Thoracic aorta (tissue), 2 donors: ENCODE measurements at regions not wholly inside any gene's neighbourhood (a gene's known extent, or its start where the extent isn't known, plus 50 kb on each side); places are given as distances from the start of the nearest gene placed in this dataset.

Experiments
- ATAC-seq: fragments of 150-250 bp; one replicate; pipeline ENCODE4 v1.8.0; 2017; ENCODE audit warnings: low read depth; ENCODE audit not compliant: insufficient number of reproducible peaks, low FRiP score
- DNase-seq: peaks from one replicate; pipeline ENCODE4 v3.0.0-alpha.2; 2020; ENCODE audit warnings: low spot score
- H3K27ac ChIP-seq, 2 donors: fragments of 200-600 bp; sonication (generic); 1 replicate in 1 of 2; 2 replicates in 1 of 2; pipeline ENCODE4 v1.5.1; 2016; ENCODE audit warnings: mild to moderate bottlenecking in 2 of 2, moderate library complexity in 2 of 2
- H3K27me3 ChIP-seq: fragments of 200-600 bp; sonication (generic); replicated peaks from 2 replicates; pipeline ENCODE4 v1.6.0; 2016; ENCODE audit warnings: mild to moderate bottlenecking; ENCODE audit not compliant: insufficient read depth
- H3K36me3 ChIP-seq: fragments of 200-600 bp; sonication (generic); one replicate; pipeline ENCODE4 v1.5.1; 2016
- H3K4me1 ChIP-seq, 2 donors: fragments of 200-600 bp; sonication (generic); 1 replicate in 1 of 2; 2 replicates in 1 of 2; pipeline versions ENCODE4 v1.5.1 to v1.6.0; 2016; ENCODE audit warnings: low read depth in 2 of 2, mild to moderate bottlenecking in 1 of 2; ENCODE audit not compliant: control insufficient read depth in 1 of 2
- H3K4me3 ChIP-seq: fragments of 200-600 bp; sonication (generic); 2 replicates; pipeline ENCODE4 v1.5.1; 2016; ENCODE audit warnings: mild to moderate bottlenecking
- H3K9me3 ChIP-seq: fragments of 200-600 bp; sonication (generic); 2 replicates; pipeline ENCODE4 v1.5.1; 2016
- TF ChIP-seq, protein P1 (sequence below): fragments of 200-600 bp; sonication (generic); IDR thresholded peaks from one replicate; pipeline ENCODE4 v1.5.1; 2019; ENCODE audit warnings: antibody characterized with exemption

DNA sequence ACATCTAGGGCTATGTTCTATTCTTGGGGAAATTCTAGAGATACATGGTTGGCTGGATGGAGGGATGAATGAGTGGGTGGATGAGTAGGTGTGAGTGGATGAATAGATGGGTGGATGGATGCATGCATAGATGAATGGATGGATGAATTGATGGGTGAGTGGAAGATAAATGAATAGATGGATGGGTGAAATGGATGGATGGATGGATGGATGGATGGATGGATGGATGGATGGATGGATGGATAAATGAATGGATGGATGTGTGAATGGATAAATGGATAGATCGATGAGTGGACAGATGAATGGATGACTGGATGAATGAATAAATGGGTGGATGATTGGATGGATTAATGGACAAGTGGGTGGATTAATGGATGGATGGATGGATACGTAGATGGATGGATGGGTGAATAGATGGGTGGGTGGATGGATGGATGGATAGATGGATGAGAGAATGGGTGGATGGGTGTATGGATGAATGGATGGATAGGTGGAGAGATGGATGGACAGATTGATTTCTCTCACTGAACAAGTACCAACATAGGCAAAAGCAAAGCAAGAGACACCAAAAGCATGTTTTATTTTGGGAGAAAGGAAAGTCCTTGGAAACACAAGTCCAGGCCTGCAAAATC is 143.2 kb downstream of the TSHZ3 start:
- no peaks in the 10 kb centered on the region for H3K9me3 ChIP-seq
- H3K4me1 ChIP-seq, result no peaks in the 10 kb centered on the region
- H3K27ac ChIP-seq, result no peak overlapping the region
- TF ChIP-seq, protein P1, sequence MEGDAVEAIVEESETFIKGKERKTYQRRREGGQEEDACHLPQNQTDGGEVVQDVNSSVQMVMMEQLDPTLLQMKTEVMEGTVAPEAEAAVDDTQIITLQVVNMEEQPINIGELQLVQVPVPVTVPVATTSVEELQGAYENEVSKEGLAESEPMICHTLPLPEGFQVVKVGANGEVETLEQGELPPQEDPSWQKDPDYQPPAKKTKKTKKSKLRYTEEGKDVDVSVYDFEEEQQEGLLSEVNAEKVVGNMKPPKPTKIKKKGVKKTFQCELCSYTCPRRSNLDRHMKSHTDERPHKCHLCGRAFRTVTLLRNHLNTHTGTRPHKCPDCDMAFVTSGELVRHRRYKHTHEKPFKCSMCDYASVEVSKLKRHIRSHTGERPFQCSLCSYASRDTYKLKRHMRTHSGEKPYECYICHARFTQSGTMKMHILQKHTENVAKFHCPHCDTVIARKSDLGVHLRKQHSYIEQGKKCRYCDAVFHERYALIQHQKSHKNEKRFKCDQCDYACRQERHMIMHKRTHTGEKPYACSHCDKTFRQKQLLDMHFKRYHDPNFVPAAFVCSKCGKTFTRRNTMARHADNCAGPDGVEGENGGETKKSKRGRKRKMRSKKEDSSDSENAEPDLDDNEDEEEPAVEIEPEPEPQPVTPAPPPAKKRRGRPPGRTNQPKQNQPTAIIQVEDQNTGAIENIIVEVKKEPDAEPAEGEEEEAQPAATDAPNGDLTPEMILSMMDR, result no peak
- DNase-seq (no peak), ATAC-seq (no peak)
- H3K27me3 ChIP-seq, result no peaks in the 10 kb centered on the region
- no peaks in the 10 kb centered on the region for H3K36me3 ChIP-seq
- no peak overlapping the region for H3K4me3 ChIP-seq

DNA sequence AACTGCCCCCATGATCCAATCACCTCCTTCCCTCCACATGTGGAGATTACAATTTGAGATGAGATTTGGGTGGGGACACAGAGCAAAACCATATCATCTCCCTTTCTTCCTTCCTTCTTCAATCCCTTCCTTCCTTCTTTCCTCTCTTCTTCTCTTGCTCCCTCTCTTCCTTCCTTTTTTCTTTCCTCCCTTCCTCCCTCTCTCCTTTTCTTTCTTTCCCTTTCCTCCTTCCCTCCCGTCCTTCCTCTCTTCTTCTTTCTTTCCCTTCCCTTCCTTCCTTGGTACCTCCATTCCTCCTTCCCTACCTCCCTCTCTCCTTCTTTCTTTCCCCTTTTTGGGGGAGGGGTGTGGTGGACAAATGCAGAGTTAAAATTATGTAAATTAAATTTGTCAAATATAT is 145.1 kb downstream of the TSHZ3 start:
- no peak for ATAC-seq
- no peaks in the 10 kb centered on the region for H3K9me3 ChIP-seq
- TF ChIP-seq, protein P1, result no peak

GRCh38 chr19:31185261-31185660 is 164.0 kb downstream of the TSHZ3 start:
- Histone ChIP-seq H3K9me3 (no peaks in the 10 kb centered on the region), H3K36me3 (no peaks in the 10 kb centered on the region), H3K27ac (no peak overlapping the region), H3K27me3 (no peaks in the 10 kb centered on the region), H3K4me3 (no peak overlapping the region), H3K4me1 (no peaks in the 10 kb centered on the region)
- DNase-seq, result no peak
- no peak for ATAC-seq
- TF ChIP-seq, protein P1, result no peak

More for the DNA sequence above, 145.1 kb downstream of the TSHZ3 start:
- no peaks in the 10 kb centered on the region for H3K27me3 ChIP-seq
- DNase-seq, result no peak
- H3K4me1 ChIP-seq, result no peaks in the 10 kb centered on the region
- H3K4me3 ChIP-seq, result no peak overlapping the region
- H3K36me3 ChIP-seq, result no peaks in the 10 kb centered on the region
- no peak overlapping the region for H3K27ac ChIP-seq

DNA sequence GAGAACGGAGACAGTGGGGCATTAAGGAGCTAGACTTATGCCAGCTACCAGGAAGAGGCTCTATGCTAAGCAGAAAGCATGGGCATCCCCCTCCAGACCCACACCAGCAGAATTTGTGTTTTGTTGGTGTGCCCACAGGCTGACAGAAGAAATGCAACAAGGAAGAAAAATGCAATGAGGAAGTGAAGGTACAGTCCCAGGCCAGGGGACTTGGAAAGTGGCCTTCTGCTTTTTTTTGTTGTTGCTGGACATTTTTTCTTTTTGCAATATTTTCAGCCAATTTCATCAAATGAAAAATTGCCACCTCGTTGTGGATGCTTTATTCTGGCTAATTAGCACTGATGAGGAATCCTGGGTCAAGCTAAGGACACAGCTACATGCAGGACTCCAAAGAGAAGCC is 167.7 kb downstream of the TSHZ3 start:
- DNase-seq (no peak), ATAC-seq (no peak)
- Histone ChIP-seq H3K4me3 (no peak overlapping the region), H3K4me1 (no peaks in the 10 kb centered on the region), H3K27ac (no peak overlapping the region), H3K9me3 (no peaks in the 10 kb centered on the region), H3K36me3 (no peaks in the 10 kb centered on the region), H3K27me3 (no peaks in the 10 kb centered on the region)
- TF ChIP-seq, protein P1, result no peak

DNA sequence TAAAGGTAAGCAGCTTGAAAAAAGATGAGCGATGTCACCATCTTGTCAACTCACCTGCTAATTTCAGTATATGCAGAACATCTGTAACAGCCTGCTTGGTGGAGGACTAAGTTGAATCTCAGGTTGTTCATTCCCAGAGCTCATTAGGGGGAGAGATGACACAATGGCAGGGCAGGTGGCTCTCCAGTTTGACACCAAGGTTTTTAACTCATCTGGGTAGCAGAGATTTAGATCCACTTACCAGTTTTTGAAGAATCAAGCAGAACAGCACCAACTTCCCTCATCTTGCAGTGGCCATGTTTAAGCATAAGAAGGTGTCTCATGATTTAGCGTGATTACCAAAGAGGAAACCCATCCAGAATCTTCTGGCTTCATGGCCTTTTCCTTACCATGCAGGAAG is 168.3 kb downstream of the TSHZ3 start:
- no peaks in the 10 kb centered on the region for H3K36me3 ChIP-seq
- H3K4me3 ChIP-seq, result no peak overlapping the region
- DNase-seq, result no peak
- TF ChIP-seq, protein P1, result no peak
- no peaks in the 10 kb centered on the region for H3K9me3 ChIP-seq
- no peaks in the 10 kb centered on the region for H3K27me3 ChIP-seq
- no peaks in the 10 kb centered on the region for H3K4me1 ChIP-seq
- ATAC-seq, result no peak
- no peak overlapping the region for H3K27ac ChIP-seq
